ENCODE measurements at regions not wholly inside any gene's neighbourhood (a gene's known extent, or its start where the extent isn't known, plus 50 kb on each side); places are given as distances from the start of the nearest gene placed in this dataset.

GRCh38 chr20:2227861-2228260 is 67.9 kb upstream of the TGM3 start:
- H3K4me3 ChIP-seq (ENCODE audit: low read depth, low read length) = no peak overlapping the region
- POLR2A ChIA-PET = no interaction called here
- no peaks in the 10 kb centered on the region for H3K27me3 ChIP-seq (ENCODE audit: control insufficient read depth, insufficient read depth, low read length)
- no peaks in the 10 kb centered on the region for H3K36me3 ChIP-seq (ENCODE audit: control insufficient read depth, insufficient read depth, low read length)
- TF ChIP-seq, protein P1, sequence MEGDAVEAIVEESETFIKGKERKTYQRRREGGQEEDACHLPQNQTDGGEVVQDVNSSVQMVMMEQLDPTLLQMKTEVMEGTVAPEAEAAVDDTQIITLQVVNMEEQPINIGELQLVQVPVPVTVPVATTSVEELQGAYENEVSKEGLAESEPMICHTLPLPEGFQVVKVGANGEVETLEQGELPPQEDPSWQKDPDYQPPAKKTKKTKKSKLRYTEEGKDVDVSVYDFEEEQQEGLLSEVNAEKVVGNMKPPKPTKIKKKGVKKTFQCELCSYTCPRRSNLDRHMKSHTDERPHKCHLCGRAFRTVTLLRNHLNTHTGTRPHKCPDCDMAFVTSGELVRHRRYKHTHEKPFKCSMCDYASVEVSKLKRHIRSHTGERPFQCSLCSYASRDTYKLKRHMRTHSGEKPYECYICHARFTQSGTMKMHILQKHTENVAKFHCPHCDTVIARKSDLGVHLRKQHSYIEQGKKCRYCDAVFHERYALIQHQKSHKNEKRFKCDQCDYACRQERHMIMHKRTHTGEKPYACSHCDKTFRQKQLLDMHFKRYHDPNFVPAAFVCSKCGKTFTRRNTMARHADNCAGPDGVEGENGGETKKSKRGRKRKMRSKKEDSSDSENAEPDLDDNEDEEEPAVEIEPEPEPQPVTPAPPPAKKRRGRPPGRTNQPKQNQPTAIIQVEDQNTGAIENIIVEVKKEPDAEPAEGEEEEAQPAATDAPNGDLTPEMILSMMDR (IDR thresholded peaks at IDR 0.05; ENCODE audit: insufficient read depth, low read depth, low read length) = no peak
- CTCF ChIA-PET = no interaction called here
- no peak for DNase-seq (ENCODE audit: low read depth)

DNA sequence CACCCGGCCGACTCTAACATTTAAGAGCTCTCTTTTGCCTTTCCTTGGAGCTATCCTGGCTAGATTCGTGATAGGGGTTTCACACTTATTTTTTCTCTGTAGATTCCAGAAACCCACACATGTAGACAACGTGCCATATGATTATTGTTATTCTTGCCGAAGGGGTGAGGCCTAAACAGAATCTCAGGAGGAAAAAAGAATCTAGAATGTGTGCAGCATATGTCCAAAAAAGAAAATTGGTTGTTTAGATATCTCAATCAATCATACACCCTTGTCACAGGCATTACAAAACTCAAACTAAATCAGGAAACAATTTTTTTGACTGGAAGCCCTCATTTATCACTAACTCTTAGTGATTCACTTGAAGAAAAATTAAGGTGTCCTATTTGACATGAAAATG is 66.9 kb upstream of the TGM3 start:
- Histone ChIP-seq H3K4me3 (ENCODE audit: low read depth, low read length) (no peak overlapping the region), H3K36me3 (ENCODE audit: control insufficient read depth, insufficient read depth, low read length) (no peaks in the 10 kb centered on the region), H3K27me3 (ENCODE audit: control insufficient read depth, insufficient read depth, low read length) (no peaks in the 10 kb centered on the region)
- TF ChIP-seq, protein P1 (IDR thresholded peaks at IDR 0.05; ENCODE audit: insufficient read depth, low read depth, low read length) = no peak
- POLR2A ChIA-PET = no interaction called here
- DNase-seq (ENCODE audit: low read depth) = no peak
- CTCF ChIA-PET = interaction anchor here (0.9 kb wide), 1 partner anchor 21 kb away, joined by 3 read pairs; no protein-coding TSS in a partner anchor

DNA sequence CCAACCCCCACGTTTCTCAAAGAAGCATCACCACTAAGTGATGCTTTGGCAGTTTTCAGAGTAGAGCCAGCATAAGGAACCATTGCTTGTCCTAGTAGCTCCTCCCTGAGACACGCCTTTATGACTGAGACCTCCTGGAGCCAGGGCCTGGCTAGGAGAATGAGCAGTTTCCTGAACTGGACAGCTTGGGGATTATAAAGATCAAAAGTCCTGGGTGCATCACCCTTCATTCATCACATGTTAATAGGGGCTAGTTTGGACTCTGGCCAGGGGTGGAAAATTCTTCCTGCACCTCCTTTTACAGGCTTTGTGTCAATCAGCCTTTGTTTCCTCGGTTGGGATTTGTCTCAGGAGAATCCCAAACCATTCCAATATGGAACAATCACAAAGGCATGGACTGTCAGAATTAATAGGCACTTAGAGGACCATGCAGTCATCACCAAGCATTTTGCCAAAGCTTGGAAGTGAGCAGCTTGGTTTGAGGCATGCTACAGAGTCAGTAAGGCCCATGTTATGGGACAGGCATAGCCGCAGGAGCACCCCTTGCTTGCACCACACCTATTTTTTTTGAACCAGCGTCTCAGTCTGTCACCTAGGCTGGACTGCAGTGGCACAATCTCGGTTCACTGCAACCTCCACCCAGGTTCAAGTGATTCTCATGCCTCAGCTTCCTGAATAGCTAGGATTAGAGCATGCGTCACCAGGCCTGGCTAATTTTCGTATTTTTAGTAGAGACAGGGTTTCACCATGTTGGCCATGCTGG is 64.9 kb upstream of the TGM3 start:
- ChIA-PET POLR2A (interaction anchor here (0.6 kb wide), 1 partner anchor 236 kb away, joined by 3 read pairs; no protein-coding TSS in a partner anchor), CTCF (interaction anchor here (0.9 to 1.0 kb wide), 2 partner anchors 19 to 23 kb away, joined by 3 to 6 read pairs; no protein-coding TSS in a partner anchor)
- H3K27me3 ChIP-seq (ENCODE audit: control insufficient read depth, insufficient read depth, low read length) = no peaks in the 10 kb centered on the region
- no peak for DNase-seq (ENCODE audit: low read depth)
- TF ChIP-seq, protein P1 (IDR thresholded peaks at IDR 0.05; ENCODE audit: insufficient read depth, low read depth, low read length) = no peak
- no peaks in the 10 kb centered on the region for H3K36me3 ChIP-seq (ENCODE audit: control insufficient read depth, insufficient read depth, low read length)
- no peak overlapping the region for H3K4me3 ChIP-seq (ENCODE audit: low read depth, low read length)

DNA sequence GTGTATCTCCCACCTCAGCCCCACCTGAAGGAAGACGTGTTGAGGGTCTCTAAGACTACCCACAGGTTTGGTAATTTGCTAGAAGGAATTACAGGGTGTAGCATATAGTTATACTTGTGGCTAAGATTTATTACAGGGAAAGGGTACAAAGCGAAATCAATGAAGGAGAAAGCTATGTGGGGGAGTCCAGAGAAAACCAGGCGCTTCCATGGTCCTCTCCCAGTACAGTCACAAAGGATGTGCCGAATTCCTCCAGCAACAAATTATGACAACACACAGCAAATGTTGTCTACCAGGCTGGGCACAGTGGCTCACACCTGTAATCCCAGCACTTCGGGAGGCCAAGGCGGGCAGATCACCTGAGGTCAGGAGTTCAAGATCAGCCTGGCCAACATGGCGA is 64.1 kb upstream of the TGM3 start:
- Histone ChIP-seq H3K27me3 (ENCODE audit: control insufficient read depth, insufficient read depth, low read length) (no peaks in the 10 kb centered on the region), H3K36me3 (ENCODE audit: control insufficient read depth, insufficient read depth, low read length) (no peaks in the 10 kb centered on the region), H3K4me3 (ENCODE audit: low read depth, low read length) (no peak overlapping the region)
- CTCF ChIA-PET = no interaction called here
- no peak for DNase-seq (ENCODE audit: low read depth)
- POLR2A ChIA-PET = no interaction called here
- TF ChIP-seq, protein P1 (IDR thresholded peaks at IDR 0.05; ENCODE audit: insufficient read depth, low read depth, low read length) = no peak

- ChIA-PET POLR2A (no interaction called here), CTCF (interaction anchor here (1.2 kb wide), 1 partner anchor 27 kb away, joined by 5 read pairs; no protein-coding TSS in a partner anchor)
- no peak for DNase-seq (ENCODE audit: low read depth)
- Histone ChIP-seq H3K27me3 (ENCODE audit: control insufficient read depth, insufficient read depth, low read length) (no peaks in the 10 kb centered on the region), H3K4me3 (ENCODE audit: low read depth, low read length) (no peak overlapping the region), H3K36me3 (ENCODE audit: control insufficient read depth, insufficient read depth, low read length) (no peaks in the 10 kb centered on the region)
- TF ChIP-seq, protein P1 (IDR thresholded peaks at IDR 0.05; ENCODE audit: insufficient read depth, low read depth, low read length) = no peak
These were observed 61.1 kb upstream of the TGM3 start for GRCh38 chr20:2234598-2235191.

Measured in BJ (cell line).